ENCODE measurements at regions not wholly inside any gene's neighbourhood (a gene's known extent, or its start where the extent isn't known, plus 50 kb on each side); places are given as distances from the start of the nearest gene placed in this dataset.

DNA sequence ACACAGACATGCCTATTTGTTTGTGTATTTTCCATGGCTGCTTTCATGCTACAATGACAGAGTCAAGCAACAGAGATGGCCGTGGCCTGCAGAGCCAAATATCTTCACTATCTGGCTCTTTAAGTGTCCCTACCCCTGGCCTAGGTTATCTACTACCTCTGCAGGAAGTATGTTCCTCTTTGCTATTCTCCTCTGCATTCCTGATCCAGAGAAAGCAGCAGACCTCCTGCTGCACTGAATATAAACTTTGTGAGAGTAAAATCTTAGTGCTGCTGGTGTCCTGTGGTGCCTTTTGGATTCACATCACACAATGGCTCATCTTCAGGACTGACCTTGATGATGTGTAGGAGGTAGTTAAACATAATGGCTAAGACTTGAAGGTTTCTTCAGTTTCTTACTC lies 233.4 kb downstream of the IPO8 start:
- TF ChIP-seq EZH2phosphoT487 (IDR thresholded peaks at IDR 0.05; ENCODE audit: insufficient read depth, low read depth) (no peak), EZH2 (IDR thresholded peaks at IDR 0.05; ENCODE audit: insufficient read depth, poor library complexity, severe bottlenecking) (no peak)
